HEK293 (cell line): ENCODE measurements at regions not wholly inside any gene's neighbourhood (a gene's known extent, or its start where the extent isn't known, plus 50 kb on each side); places are given as distances from the start of the nearest gene placed in this dataset.

Source experiments
- MZF1 ChIP-seq: fragments of 450-650 bp; formaldehyde crosslinking; IDR thresholded peaks from 2 replicates; pipeline ENCODE4 v1.5.1; 2017; ENCODE audit warnings: missing biosample characterization, missing genetic modification characterization, borderline replicate concordance
- SCRT1 ChIP-seq: fragments of 450-650 bp; formaldehyde crosslinking; IDR thresholded peaks from 2 replicates; pipeline ENCODE4 v1.5.1; 2016; ENCODE audit warnings: missing biosample characterization, missing genetic modification characterization, borderline replicate concordance
- ZBTB8A ChIP-seq: fragments of 450-650 bp; formaldehyde crosslinking; IDR thresholded peaks from 2 replicates; pipeline ENCODE4 v1.5.1; 2016; ENCODE audit warnings: missing biosample characterization, missing genetic modification characterization
- ZNF138 ChIP-seq: fragments of 450-650 bp; formaldehyde crosslinking; IDR thresholded peaks from 2 replicates; pipeline ENCODE4 v1.5.1; 2016; ENCODE audit warnings: missing biosample characterization, missing genetic modification characterization, borderline replicate concordance
- ZNF404 ChIP-seq: fragments of 450-650 bp; formaldehyde crosslinking; IDR thresholded peaks from 2 replicates; pipeline ENCODE4 v1.5.1; 2017; ENCODE audit warnings: missing biosample characterization, missing genetic modification characterization
- ZNF514 ChIP-seq: fragments of 450-650 bp; formaldehyde crosslinking; IDR thresholded peaks from 2 replicates; pipeline ENCODE4 v1.5.1; 2016; ENCODE audit warnings: missing biosample characterization, missing genetic modification characterization
- ZNF571 ChIP-seq: fragments of 450-650 bp; formaldehyde crosslinking; IDR thresholded peaks from 2 replicates; pipeline ENCODE4 v1.5.0; 2017; ENCODE audit warnings: missing biosample characterization, missing genetic modification characterization
- ZNF654 ChIP-seq: fragments of 450-650 bp; formaldehyde crosslinking; IDR thresholded peaks from 2 replicates; pipeline ENCODE4 v1.5.1; 2016; ENCODE audit warnings: low read depth, missing biosample characterization, missing genetic modification characterization
- ZNF664 ChIP-seq: fragments of 450-650 bp; formaldehyde crosslinking; IDR thresholded peaks from 2 replicates; pipeline ENCODE4 v1.5.1; 2016; ENCODE audit warnings: missing biosample characterization, missing genetic modification characterization
- TF ChIP-seq, protein P1 (sequence below): fragments of 450-650 bp; formaldehyde crosslinking; IDR thresholded peaks from 2 replicates; pipeline ENCODE4 v1.5.1; 2016; ENCODE audit warnings: missing biosample characterization, missing genetic modification characterization
- TF ChIP-seq, protein P2 (sequence below): fragments of 450-650 bp; formaldehyde crosslinking; IDR thresholded peaks from 2 replicates; pipeline ENCODE4 v1.5.1; 2016; ENCODE audit warnings: missing biosample characterization, missing genetic modification characterization
- TF ChIP-seq, protein P3 (sequence below): fragments of 450-650 bp; formaldehyde crosslinking; IDR thresholded peaks from 2 replicates; pipeline ENCODE4 v1.5.1; 2016; ENCODE audit warnings: missing biosample characterization, missing genetic modification characterization
- TF ChIP-seq, protein P4 (sequence below): IDR thresholded peaks from 2 replicates; pipeline ENCODE4 v1.6.1; 2011; ENCODE audit warnings: mild to moderate bottlenecking, low read depth, low read length, borderline replicate concordance

DNA sequence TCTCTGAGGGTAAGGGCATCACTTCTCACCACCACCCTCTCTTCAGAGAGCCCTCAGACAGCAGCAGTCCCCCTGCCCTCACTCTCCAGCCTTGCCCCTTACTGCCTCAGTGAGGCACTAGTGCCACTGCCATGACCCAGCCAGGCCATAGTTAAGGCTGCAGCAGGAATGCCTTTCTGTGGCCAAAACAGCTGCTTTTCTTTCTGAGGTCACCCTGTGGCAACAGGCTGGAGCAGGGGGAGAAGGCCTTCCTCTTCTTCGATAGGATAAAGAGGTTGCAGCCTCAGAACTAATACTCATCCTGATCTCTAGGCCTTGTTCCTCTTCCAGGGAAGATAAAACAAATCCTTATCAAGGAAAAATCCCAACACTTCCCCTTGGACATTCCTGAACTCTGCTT, 56.8 kb upstream of the ECI2 start:
- TF ChIP-seq ZNF138: no peak
- TF ChIP-seq, protein P1, sequence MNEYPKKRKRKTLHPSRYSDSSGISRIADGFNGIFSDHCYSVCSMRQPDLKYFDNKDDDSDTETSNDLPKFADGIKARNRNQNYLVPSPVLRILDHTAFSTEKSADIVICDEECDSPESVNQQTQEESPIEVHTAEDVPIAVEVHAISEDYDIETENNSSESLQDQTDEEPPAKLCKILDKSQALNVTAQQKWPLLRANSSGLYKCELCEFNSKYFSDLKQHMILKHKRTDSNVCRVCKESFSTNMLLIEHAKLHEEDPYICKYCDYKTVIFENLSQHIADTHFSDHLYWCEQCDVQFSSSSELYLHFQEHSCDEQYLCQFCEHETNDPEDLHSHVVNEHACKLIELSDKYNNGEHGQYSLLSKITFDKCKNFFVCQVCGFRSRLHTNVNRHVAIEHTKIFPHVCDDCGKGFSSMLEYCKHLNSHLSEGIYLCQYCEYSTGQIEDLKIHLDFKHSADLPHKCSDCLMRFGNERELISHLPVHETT (tag by site-specific recombination): no peak
- no peak for TF ChIP-seq ZNF664
- TF ChIP-seq, protein P2, sequence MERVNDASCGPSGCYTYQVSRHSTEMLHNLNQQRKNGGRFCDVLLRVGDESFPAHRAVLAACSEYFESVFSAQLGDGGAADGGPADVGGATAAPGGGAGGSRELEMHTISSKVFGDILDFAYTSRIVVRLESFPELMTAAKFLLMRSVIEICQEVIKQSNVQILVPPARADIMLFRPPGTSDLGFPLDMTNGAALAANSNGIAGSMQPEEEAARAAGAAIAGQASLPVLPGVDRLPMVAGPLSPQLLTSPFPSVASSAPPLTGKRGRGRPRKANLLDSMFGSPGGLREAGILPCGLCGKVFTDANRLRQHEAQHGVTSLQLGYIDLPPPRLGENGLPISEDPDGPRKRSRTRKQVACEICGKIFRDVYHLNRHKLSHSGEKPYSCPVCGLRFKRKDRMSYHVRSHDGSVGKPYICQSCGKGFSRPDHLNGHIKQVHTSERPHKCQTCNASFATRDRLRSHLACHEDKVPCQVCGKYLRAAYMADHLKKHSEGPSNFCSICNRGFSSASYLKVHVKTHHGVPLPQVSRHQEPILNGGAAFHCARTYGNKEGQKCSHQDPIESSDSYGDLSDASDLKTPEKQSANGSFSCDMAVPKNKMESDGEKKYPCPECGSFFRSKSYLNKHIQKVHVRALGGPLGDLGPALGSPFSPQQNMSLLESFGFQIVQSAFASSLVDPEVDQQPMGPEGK: no peak
- TF ChIP-seq, protein P3, sequence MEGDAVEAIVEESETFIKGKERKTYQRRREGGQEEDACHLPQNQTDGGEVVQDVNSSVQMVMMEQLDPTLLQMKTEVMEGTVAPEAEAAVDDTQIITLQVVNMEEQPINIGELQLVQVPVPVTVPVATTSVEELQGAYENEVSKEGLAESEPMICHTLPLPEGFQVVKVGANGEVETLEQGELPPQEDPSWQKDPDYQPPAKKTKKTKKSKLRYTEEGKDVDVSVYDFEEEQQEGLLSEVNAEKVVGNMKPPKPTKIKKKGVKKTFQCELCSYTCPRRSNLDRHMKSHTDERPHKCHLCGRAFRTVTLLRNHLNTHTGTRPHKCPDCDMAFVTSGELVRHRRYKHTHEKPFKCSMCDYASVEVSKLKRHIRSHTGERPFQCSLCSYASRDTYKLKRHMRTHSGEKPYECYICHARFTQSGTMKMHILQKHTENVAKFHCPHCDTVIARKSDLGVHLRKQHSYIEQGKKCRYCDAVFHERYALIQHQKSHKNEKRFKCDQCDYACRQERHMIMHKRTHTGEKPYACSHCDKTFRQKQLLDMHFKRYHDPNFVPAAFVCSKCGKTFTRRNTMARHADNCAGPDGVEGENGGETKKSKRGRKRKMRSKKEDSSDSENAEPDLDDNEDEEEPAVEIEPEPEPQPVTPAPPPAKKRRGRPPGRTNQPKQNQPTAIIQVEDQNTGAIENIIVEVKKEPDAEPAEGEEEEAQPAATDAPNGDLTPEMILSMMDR (tag by site-specific recombination): no peak
- TF ChIP-seq ZBTB8A (tag by site-specific recombination): no peak
- no peak for TF ChIP-seq ZNF654 (tag by site-specific recombination)
- no peak for TF ChIP-seq SCRT1
- TF ChIP-seq, protein P4, sequence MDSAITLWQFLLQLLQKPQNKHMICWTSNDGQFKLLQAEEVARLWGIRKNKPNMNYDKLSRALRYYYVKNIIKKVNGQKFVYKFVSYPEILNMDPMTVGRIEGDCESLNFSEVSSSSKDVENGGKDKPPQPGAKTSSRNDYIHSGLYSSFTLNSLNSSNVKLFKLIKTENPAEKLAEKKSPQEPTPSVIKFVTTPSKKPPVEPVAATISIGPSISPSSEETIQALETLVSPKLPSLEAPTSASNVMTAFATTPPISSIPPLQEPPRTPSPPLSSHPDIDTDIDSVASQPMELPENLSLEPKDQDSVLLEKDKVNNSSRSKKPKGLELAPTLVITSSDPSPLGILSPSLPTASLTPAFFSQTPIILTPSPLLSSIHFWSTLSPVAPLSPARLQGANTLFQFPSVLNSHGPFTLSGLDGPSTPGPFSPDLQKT: no peak
- no peak for TF ChIP-seq ZNF571
- no peak for TF ChIP-seq MZF1
- no peak for TF ChIP-seq ZNF404
- TF ChIP-seq ZNF514 (tag by site-specific recombination): no peak
